Posterior vena cava (tissue), 2 donors: ENCODE measurements at regions not wholly inside any gene's neighbourhood (a gene's known extent, or its start where the extent isn't known, plus 50 kb on each side); places are given as distances from the start of the nearest gene placed in this dataset.

Experiments
- DNase-seq: peaks from one replicate; pipeline ENCODE4 v3.0.0-alpha.2; 2020; ENCODE audit warnings: low spot score
- intact Hi-C, 2 donors: fragments of 100-400 bp; cut with DNase I; formaldehyde crosslinking; loops; one replicate each; pipeline versions ENCODE4 v1.14.1 to v1.14.2; 2022 to 2023
- donor health status: DM: yes; HTN: yes; CAD: no.
- donor health status: DM: yes; HTN: yes; CAD: no.

DNA sequence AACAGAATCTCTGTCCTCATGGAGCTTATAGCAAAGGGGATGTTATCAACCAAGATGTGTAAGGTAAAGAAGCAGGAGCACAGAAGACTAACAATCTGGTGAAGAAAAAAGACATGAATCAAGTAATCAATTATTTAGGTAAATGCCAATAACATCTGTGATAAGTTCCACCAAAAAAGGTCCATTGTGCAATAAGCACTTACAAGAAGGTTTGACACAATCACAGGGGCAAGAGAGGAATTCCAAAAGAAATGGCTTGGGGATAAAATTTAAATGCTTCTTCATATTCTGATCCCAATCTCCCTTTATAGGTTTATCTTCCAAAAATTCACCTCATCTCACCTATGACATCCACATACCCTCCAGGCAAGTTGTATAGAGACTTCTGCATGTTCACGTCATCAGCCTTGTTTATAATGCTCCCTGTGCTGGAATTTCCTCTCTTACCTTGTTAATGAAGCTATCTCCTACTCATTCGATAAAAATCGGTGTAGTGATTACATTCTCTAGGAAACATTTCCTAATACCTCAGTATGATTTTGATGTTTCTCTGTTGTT lies 53.6 kb upstream of the DPT start:
- intact Hi-C loops = no loop called here
- DNase-seq = no peak

GRCh38 chr1:168783458-168784210 lies 54.6 kb upstream of the DPT start:
- DNase-seq = no peak
- intact Hi-C loops = no loop called here

DNA sequence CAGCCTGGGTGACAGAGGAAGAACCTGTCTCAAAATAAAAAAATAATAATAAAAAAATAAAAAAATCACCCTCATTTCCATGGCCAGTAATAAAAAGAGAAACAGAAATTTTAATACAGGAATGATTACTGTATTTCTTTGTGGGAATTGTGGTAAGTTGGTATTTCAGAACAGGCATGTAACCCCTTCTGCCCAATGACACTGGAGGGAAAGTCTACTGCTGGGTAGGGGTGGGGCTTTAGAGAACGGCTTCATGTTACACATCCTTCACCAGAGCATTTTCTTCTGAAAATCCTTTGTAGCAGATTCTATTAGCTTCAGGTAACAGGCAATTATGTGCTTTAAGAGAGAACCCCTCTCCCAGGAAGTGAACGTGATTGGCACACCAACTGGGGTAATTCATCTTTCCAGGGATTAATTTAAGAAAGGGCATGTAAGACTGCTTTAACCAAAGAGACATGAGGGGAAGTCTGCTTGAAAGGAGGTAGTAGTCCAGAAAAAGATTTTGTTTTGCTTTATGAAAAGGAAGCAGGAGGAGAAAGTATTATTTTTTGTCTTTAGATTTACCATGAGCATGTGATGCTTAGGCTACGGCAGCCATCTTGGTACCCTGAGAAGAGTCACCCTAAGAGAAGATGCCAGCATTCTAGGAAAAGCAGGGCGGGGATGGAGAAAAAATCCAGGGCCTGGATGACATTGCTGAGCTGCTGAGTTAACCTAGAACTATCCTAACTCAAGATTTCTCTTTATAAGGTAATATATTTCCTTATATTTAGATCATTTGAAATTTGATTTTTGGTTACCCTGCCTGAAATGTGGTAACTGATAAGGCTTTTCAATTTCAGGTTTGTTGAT lies 57.7 kb upstream of the DPT start:
- DNase-seq = no peak
- intact Hi-C loops = no loop called here

GRCh38 chr1:168788258-168788657 lies 59.3 kb upstream of the DPT start:
- DNase-seq = no peak
- intact Hi-C loops = no loop called here

- intact Hi-C loops = no loop called here
- no peak for DNase-seq
Measured at GRCh38 chr1:168789501-168789900, 60.5 kb upstream of the DPT start.

GRCh38 chr1:168792142-168792541 lies 63.1 kb upstream of the DPT start:
- intact Hi-C loops = no loop called here
- DNase-seq = no peak

DNA sequence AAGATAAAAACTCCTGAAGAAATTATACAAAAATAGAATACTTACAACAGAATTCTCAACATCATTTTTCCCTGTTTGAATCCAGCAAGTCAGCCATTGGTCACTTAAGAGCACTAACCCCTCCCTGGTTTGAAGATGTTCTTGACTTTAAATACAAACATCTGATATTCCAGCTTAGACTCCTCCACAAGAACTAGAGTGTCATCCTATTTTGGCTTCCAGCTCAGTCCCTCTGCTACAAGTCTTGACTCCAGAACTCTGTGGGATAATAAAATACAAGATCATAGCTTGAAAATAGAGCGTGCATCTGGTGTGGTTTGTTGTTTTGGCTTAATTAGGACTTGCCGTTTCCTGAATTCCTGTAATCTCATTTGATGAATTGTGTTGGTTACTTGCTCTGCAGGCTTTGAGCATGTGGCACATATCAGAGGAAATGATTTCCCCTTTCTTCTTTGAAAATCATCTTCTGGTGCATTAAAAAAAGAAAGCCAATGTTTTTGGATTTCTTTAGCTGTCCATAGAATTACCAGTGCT lies 63.7 kb upstream of the DPT start:
- no peak for DNase-seq
- intact Hi-C loops = no loop called here

DNA sequence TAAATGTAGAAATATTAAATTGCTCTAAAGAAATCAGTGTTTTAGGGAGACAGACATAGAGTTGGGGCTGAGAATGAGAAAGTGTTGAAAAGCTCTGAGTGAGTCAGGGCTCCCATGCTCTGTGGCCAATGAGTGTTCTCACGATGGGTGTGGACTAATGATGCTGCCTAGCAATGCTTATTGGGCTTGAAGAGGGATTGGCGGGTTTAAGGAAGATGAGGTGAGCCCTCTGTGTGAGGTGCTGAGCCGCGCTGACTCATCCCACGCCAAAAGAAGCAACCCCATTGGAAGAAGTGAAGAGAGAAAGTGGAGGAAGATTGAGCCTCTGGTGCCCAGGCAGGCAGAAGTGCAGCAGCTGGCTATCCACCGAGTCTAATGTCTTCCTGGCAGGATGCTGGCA lies 65.1 kb upstream of the DPT start:
- intact Hi-C loops = no loop called here
- DNase-seq = no peak

GRCh38 chr1:168795681-168796080 lies 66.7 kb upstream of the DPT start:
- no peak for DNase-seq
- intact Hi-C loops = no loop called here

DNA sequence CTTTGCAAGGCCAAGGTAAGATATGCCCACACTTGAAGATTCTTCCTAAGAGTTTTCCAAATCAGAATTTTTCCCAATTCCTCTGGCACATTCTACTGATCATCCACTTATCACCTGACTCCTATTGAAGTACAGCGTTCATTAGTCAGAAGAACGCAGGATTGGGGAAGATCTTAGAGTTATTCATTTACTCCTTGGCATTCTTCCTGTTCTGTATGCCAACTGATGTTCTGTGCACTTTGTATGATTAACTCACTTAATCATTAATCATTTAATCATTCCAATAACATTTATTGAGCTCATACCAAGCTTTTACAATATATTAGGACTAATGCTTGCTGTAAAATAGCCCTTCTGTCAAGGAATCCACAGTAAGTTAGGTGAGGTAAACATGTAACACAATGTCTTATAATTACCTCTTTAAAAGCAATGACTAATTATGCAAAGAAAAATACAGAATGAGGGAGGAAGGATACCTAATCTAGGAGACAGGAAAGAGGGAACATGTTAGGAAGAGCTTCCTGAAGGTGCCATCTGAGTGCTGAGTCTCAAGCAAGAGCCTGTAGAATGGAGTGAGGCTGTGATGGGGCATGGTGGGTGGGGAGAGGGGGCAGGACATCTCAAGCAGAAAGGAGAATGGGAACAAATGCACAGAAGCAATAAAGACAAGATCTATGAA lies 71.1 kb upstream of the DPT start:
- DNase-seq = no peak
- intact Hi-C loops = loop anchor here in 1 of 2 donors (10.0 kb wide), 1 partner anchor 1935 kb away; no protein-coding TSS in a partner anchor

- DNase-seq = no peak
- intact Hi-C loops = loop anchor here in 1 of 2 donors (10.0 kb wide), 1 partner anchor 1934 kb away; no protein-coding TSS in a partner anchor
Measured at GRCh38 chr1:168801032-168801745, 72.2 kb upstream of the DPT start.

- no peak for DNase-seq
- intact Hi-C loops = loop anchor here in 1 of 2 donors (10.0 kb wide), 1 partner anchor 1931 kb away; no protein-coding TSS in a partner anchor
Measured at GRCh38 chr1:168803806-168804510, 75.0 kb upstream of the DPT start.

DNA sequence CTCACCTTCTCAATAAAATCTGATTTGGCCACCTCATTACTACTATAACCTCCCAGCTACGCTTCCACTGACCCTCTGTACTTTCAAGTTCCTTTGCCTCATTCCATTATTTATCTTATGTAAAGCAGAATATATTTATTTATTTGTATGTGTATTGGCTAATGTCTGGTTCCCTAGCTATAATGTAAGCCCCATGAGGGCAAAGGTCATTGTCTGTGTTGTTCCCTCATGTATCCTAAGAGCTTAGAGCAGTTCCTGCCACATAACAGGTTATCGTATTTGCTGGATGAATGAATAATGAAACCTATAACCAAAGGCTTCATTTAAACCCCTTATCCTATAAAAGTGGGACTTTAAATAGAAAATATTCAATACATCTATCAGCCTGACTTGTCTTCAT lies 77.9 kb upstream of the DPT start:
- intact Hi-C loops = loop anchor here in 1 of 2 donors (10.0 kb wide), 1 partner anchor 1928 kb away; no protein-coding TSS in a partner anchor
- DNase-seq = no peak

DNA sequence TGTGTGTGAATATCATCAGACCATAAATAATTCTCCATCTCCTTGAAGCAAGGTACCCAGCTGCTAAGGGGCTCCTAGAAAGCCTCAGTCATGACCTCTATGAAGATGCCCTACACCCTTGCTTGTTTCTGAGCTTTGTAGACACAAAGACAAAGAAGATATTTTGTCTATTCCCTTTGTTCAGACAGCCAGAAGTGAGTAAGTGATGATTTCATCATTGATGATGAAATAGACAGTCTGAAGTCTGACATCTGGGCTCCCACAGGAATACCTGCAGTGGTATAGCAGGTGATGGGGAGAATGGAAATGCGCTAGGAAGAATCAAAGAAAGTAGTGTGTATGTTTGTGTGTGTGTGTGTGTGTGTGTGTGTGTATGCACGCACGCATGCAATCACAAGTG lies 82.2 kb upstream of the DPT start:
- intact Hi-C loops = no loop called here
- no peak for DNase-seq

DNA sequence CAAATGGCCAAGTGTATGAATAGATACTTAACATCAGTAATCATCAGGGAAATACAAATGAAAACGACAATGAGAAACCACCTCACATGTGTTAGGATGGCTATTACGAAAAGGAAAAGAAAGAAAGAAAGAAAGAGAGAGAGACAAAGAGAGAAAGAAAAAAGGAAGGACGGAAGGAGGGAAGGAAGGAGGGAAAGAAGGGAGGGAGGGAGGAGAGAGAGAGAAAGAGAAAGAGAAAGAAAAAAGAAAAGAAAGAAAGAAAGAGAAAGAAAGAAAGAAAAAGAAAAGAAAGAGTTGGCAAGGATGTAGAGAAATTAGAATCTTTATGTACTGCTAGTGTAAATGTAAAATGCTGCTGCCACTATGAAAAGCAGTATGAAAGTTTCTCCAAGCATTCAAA lies 90.7 kb upstream of the DPT start:
- no peak for DNase-seq

GRCh38 chr1:168821434-168821833 lies 92.4 kb upstream of the DPT start:
- DNase-seq = no peak
- intact Hi-C loops = no loop called here

More for the DNA sequence above, 90.7 kb upstream of the DPT start:
- intact Hi-C loops = no loop called here

DNA sequence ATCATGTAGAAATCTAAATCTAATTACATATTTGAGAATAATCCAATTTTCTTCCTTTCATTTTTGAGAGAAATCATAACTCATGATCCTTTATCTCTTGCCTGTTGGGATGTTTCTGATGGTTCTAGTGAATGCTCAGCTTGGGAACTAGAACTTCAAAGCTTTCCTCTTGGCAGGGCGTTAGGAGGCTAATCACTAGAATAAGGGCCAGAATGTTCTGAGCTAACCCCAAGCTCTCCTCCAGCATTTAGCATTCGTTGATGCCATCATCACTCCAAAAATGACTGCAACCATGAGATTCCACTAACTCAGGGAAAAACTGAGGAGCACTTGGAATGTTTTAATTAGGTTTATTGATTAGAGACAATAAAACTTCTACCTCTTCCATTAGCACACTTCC lies 93.9 kb upstream of the DPT start:
- no peak for DNase-seq
- intact Hi-C loops = no loop called here

- DNase-seq = no peak
- intact Hi-C loops = no loop called here
Measured at GRCh38 chr1:168823988-168824387, 95.0 kb upstream of the DPT start.
